ENCODE measurements at regions not wholly inside any gene's neighbourhood (a gene's known extent, or its start where the extent isn't known, plus 50 kb on each side); places are given as distances from the start of the nearest gene placed in this dataset. TPM values are rescaled to one million over a fixed set of nuclear protein-coding genes. Genes with fewer than 3 reads are reported as not detected.

- ATAC-seq (ENCODE audit: low FRiP score) (no peak), DNase-seq (ENCODE audit: low spot score) (no peak)
- no peak for TF ChIP-seq CTCF (IDR thresholded peaks at IDR 0.05)
Measured at GRCh38 chr20:61193164-61193563, 58.9 kb upstream of the CDH4 start.

Small RNAs in the stretch of these regions (small RNA-seq; reads per million reads assigned to genes)
- gene MIR4533 (not detected), gene MIR548AG2 (not detected), gene MIR646 (not detected)
